GM12878 (cell line): ENCODE measurements at regions not wholly inside any gene's neighbourhood (a gene's known extent, or its start where the extent isn't known, plus 50 kb on each side); places are given as distances from the start of the nearest gene placed in this dataset.

Experiments
- ATAC-seq: fragments of 200-7000 bp; cut with Tn5 transposase; 3 replicates; pipeline ENCODE4 v1.9.1; 2020; ENCODE audit warnings: mild to moderate bottlenecking, moderate library complexity
- BruUV-seq: library from RNA; stranded (reverse); fragments of 400-500 nt; replicated peaks from 2 replicates; lab custom pipeline; 2021; lab: Mats Ljungman, UMichigan
- CTCF ChIA-PET: fragments of 300-600 bp; sonication (Branson Sonifier 250); formaldehyde crosslinking; extraction: SDS; loops from one replicate; lab custom pipeline; 2021; ENCODE audit warnings: inconsistent platforms; lab: Yijun Ruan, JAX
- POLR2A ChIA-PET: fragments of 350-600 bp; formaldehyde crosslinking; extraction: SDS; loops from one replicate; lab custom pipeline; 2021; ENCODE audit warnings: inconsistent platforms; lab: Charles Lee
- RAD21 ChIA-PET: fragments of 300-600 bp; sonication (Branson Sonifier 250); formaldehyde crosslinking; loops from one replicate; lab custom pipeline; 2023; ENCODE audit warnings: antibody characterized with exemption; ENCODE audit not compliant: unreplicated experiment; lab: Charles Lee
- SMC1A ChIA-PET: fragments of 300-600 bp; sonication (Branson Sonifier 250); formaldehyde crosslinking; loops from one replicate; lab custom pipeline; 2023; ENCODE audit not compliant: unreplicated experiment, uncharacterized antibody; lab: Charles Lee
- DNase-seq: peaks from one replicate; pipeline ENCODE4 v3.0.0-alpha.2; 2011; ENCODE audit warnings: low read depth, low spot score
- FAIRE-seq: peaks from 3 replicates; lab custom pipeline; 2011; peaks lifted over from hg19 to GRCh38; lab: Jason Lieb, UNC
- H2AFZ ChIP-seq: 2 replicates; pipeline ENCODE4 v1.6.0; 2011; ENCODE audit warnings: low read depth, low read length, control low read depth; ENCODE audit not compliant: control insufficient read depth
- H3K27ac ChIP-seq: 2 replicates; pipeline ENCODE4 v1.5.1; 2011; ENCODE audit warnings: control low read depth; ENCODE audit not compliant: control insufficient read depth, insufficient read depth
- H3K27me3 ChIP-seq, 2 experiments: replicated peaks in 1 of 2; 2 replicates each; pipeline versions ENCODE4 v1.6.0 to v1.6.1; 2011; ENCODE audit warnings: low read length in 1 of 2; ENCODE audit not compliant: control insufficient read depth in 2 of 2, insufficient read depth in 2 of 2
- H3K36me3 ChIP-seq, 2 experiments: 2 replicates each; pipeline ENCODE4 v1.5.1; 2011; ENCODE audit warnings: low read length in 1 of 2; ENCODE audit not compliant: control insufficient read depth in 2 of 2, insufficient read depth in 2 of 2
- H3K4me1 ChIP-seq: 2 replicates; pipeline ENCODE4 v1.6.1; 2011; ENCODE audit warnings: mild to moderate bottlenecking, low read length, moderate library complexity, mixed read lengths; ENCODE audit not compliant: control insufficient read depth, insufficient read depth
- H3K4me2 ChIP-seq: 2 replicates; pipeline ENCODE4 v1.6.0; 2011; ENCODE audit warnings: control low read depth; ENCODE audit not compliant: control insufficient read depth, insufficient read depth
- H3K4me3 ChIP-seq: fragments of 200-600 bp; sonication (generic); 2 replicates; pipeline ENCODE4 v1.5.1; 2016
- H3K79me2 ChIP-seq: 2 replicates; pipeline ENCODE4 v1.6.0; 2011; ENCODE audit warnings: low read length; ENCODE audit not compliant: control insufficient read depth, insufficient read depth
- H3K9ac ChIP-seq: 2 replicates; pipeline ENCODE4 v1.8.0; 2011; ENCODE audit warnings: low read length, control low read depth, mixed read lengths; ENCODE audit not compliant: control insufficient read depth, insufficient read depth
- H3K9me3 ChIP-seq: replicated peaks from 3 replicates; pipeline ENCODE4 v1.5.1; 2011; ENCODE audit warnings: mild to moderate bottlenecking, low read length; ENCODE audit not compliant: control insufficient read depth, insufficient read depth
- H4K20me1 ChIP-seq: 2 replicates; pipeline ENCODE4 v1.6.0; 2011; ENCODE audit not compliant: control insufficient read depth, insufficient read depth
- JUNB ChIP-seq: IDR thresholded peaks from 2 replicates; pipeline ENCODE4 v1.6.1; 2016; ENCODE audit warnings: antibody characterized with exemption, mild to moderate bottlenecking
- MEF2A ChIP-seq: IDR thresholded peaks from 2 replicates; pipeline ENCODE4 v1.6.1; 2011; ENCODE audit warnings: low read depth, mild to moderate bottlenecking, low read length, moderate library complexity; ENCODE audit not compliant: insufficient read depth
- MTA2 ChIP-seq: fragments of 450-650 bp; IDR thresholded peaks from 2 replicates; pipeline ENCODE4 v1.6.1; 2016; ENCODE audit warnings: low read depth, mild to moderate bottlenecking, moderate library complexity
- NFYB ChIP-seq: IDR thresholded peaks from 2 replicates; pipeline ENCODE4 v1.6.1; 2011; ENCODE audit warnings: low read depth, mild to moderate bottlenecking, low read length, improper control_type of control experiment, moderate library complexity; ENCODE audit not compliant: insufficient read depth
- POLR2AphosphoS5 ChIP-seq: IDR thresholded peaks from 2 replicates; pipeline ENCODE4 v1.6.1; 2011; ENCODE audit warnings: mild to moderate bottlenecking, low read length, inconsistent platforms
- RELA ChIP-seq: fragments of 450-650 bp; IDR thresholded peaks from 2 replicates; pipeline ENCODE4 v1.8.0; 2014; ENCODE audit warnings: borderline replicate concordance; ENCODE audit not compliant: partially characterized antibody
- RFX5 ChIP-seq: IDR thresholded peaks from 2 replicates; pipeline ENCODE4 v1.6.1; 2011; ENCODE audit warnings: low read depth, low read length, improper control_type of control experiment
- SREBF1 ChIP-seq: IDR thresholded peaks from 2 replicates; pipeline ENCODE4 v1.6.1; 2012; ENCODE audit warnings: mild to moderate bottlenecking, low read length
- STAT1 ChIP-seq: fragments of 450-650 bp; conservative IDR thresholded peaks from 2 replicates; pipeline ENCODE4 v1.6.1; 2014; ENCODE audit warnings: antibody characterized with exemption, mild to moderate bottlenecking
- STAT3 ChIP-seq: IDR thresholded peaks from 2 replicates; pipeline ENCODE4 v1.6.1; 2011; ENCODE audit warnings: low read depth, low read length, improper control_type of control experiment
- SUPT20H ChIP-seq: IDR thresholded peaks from 2 replicates; pipeline ENCODE4 v1.6.1; 2011; ENCODE audit warnings: low read depth, mild to moderate bottlenecking, low read length, moderate library complexity, borderline replicate concordance; ENCODE audit not compliant: control insufficient read depth
- TCF3 ChIP-seq: IDR thresholded peaks from 2 replicates; pipeline ENCODE4 v1.6.1; 2012; ENCODE audit warnings: low read depth, mild to moderate bottlenecking, low read length, borderline replicate concordance; ENCODE audit not compliant: insufficient read depth
- WGBS: methylation state at CpG from one replicate; pipeline ENCODE4 v1.1.6; 2016; ENCODE audit warnings: low lambda C conversion rate; ENCODE audit not compliant: insufficient replicate concordance, insufficient coverage; ENCODE audit errors: missing lambda C conversion rate; 5-methylcytosine and 5-hydroxymethylcytosine counted together
- in situ Hi-C: fragments of 300-500 bp; cut with MboI; formaldehyde crosslinking; loops from 9 replicates; pipeline ENCODE4 v1.14.3; 2018; ENCODE audit warnings: mixed read lengths
- intact Hi-C: fragments of 100-400 bp; cut with micrococcal nuclease; formaldehyde crosslinking; loops from one replicate; pipeline ENCODE4 v1.14.2; 2022; ENCODE audit not compliant: unreplicated experiment
- TF ChIP-seq, protein P1 (sequence below): fragments of 450-650 bp; IDR thresholded peaks from 2 replicates; pipeline ENCODE4 v1.6.1; 2017; ENCODE audit warnings: mild to moderate bottlenecking, moderate library complexity
- TF ChIP-seq, protein P2 (sequence below): IDR thresholded peaks from 2 replicates; pipeline ENCODE4 v1.6.1; 2012; ENCODE audit warnings: mild to moderate bottlenecking, low read depth, low read length

DNA sequence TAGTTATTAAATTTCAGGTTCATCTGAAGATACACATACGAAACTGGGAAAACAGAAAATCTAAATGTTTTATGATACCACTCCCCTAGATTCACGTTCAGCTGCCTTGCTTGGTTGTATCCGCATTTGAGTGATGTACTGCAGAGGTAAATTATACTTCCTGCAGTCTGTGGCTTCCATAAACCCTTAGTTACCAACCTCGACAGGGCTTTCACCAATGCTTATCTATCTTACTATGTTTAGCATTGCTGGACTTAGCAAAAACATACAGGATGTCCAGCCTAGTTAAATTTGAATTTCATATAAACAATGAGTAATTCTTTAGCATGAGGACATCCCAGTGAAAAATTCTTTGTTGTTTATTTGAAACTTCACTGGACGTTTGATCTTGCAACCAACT, 108.8 kb downstream of the TMA16 start (continued):
- TF ChIP-seq RELA (no peak), TCF3 (no peak), POLR2AphosphoS5 (no peak), SUPT20H (no peak), NFYB (no peak), STAT1 (no peak)

DNA sequence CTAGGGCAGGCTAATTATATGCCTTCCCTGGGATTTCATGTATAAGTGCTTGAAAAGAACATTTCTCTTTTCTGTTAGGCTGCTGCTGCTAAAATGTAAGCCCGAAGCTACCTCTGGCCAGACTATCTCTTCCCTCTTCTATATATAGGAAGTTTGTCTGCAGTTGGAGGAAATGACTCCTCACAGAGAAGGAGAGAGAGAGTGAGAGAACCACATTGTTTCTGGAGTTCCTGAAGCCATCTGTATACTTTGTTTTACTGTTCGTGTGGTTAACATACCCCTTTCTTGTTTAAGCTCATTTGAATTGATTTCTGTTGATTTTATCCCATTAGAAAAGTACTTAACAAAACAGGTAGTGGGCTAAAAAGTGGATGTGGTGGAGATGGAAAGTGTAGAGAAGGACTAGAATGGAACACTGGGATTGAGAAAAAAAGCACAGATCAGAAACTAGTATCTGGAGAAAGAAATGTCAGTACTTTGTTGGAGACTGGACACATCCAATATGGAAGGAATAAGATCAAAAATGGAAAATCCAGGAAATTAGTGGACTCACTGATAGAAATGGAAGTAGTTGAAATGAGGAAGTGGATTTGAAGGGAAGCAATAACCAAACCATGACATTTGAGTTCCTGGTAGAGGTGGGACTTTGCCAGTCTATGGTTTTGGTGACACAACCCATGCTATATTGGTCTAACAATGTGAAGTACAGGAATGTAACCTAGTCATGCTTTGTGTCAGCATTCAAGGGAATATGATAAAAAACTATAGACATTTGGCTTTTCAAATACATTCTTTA, 112.6 kb downstream of the TMA16 start:
- Histone ChIP-seq H3K9me3 (no peaks in the 10 kb centered on the region; the same call in 2 of the 3 replicates), H4K20me1 (no peaks in the 10 kb centered on the region), H2AFZ (peak overlapping the region; percentile 45), H3K79me2 (no peaks in the 10 kb centered on the region), H3K4me1 (peaks cover 27% of the 10 kb centered on the region), H3K4me2 (peak overlapping the region; percentile 65), H3K36me3 (no peaks in the 10 kb centered on the region), H3K27me3 (no peaks in the 10 kb centered on the region), H3K9ac (no peak overlapping the region), H3K27ac (no peak overlapping the region; the same call in 1 of the 2 replicates), H3K4me3 (no peak overlapping the region)
- CTCF ChIA-PET, result interaction anchor here (1.1 to 1.7 kb wide), 2 partner anchors 8 to 59 kb away, joined by 4 to 8 read pairs; no protein-coding TSS in a partner anchor
- POLR2A ChIA-PET, result no interaction called here
- SMC1A ChIA-PET, result interaction anchor here (0.7 to 3.0 kb wide), 6 partner anchors 9 to 139 kb away, joined by 3 to 18 read pairs (median 3); no protein-coding TSS in a partner anchor
- in situ Hi-C loops (no loop called here), intact Hi-C loops (no loop called here)
- RAD21 ChIA-PET, result interaction anchor here (1.4 to 1.5 kb wide), 2 partner anchors 16 to 56 kb away, joined by 4 to 10 read pairs; no protein-coding TSS in a partner anchor
- ATAC-seq (no peak), DNase-seq (no peak), FAIRE-seq (no peak)
- WGBS, result 6% methylated on average over 2 of the region's 2 CpGs
- BruUV-seq, result no TSS peak
- TF ChIP-seq RFX5 (no peak), SREBF1 (no peak), STAT3 (no peak), MEF2A (0 out of 2 replicates have a peak, but pooled peaks have one; percentile 38), JUNB (no peak), MTA2 (no peak)
- TF ChIP-seq, protein P1, sequence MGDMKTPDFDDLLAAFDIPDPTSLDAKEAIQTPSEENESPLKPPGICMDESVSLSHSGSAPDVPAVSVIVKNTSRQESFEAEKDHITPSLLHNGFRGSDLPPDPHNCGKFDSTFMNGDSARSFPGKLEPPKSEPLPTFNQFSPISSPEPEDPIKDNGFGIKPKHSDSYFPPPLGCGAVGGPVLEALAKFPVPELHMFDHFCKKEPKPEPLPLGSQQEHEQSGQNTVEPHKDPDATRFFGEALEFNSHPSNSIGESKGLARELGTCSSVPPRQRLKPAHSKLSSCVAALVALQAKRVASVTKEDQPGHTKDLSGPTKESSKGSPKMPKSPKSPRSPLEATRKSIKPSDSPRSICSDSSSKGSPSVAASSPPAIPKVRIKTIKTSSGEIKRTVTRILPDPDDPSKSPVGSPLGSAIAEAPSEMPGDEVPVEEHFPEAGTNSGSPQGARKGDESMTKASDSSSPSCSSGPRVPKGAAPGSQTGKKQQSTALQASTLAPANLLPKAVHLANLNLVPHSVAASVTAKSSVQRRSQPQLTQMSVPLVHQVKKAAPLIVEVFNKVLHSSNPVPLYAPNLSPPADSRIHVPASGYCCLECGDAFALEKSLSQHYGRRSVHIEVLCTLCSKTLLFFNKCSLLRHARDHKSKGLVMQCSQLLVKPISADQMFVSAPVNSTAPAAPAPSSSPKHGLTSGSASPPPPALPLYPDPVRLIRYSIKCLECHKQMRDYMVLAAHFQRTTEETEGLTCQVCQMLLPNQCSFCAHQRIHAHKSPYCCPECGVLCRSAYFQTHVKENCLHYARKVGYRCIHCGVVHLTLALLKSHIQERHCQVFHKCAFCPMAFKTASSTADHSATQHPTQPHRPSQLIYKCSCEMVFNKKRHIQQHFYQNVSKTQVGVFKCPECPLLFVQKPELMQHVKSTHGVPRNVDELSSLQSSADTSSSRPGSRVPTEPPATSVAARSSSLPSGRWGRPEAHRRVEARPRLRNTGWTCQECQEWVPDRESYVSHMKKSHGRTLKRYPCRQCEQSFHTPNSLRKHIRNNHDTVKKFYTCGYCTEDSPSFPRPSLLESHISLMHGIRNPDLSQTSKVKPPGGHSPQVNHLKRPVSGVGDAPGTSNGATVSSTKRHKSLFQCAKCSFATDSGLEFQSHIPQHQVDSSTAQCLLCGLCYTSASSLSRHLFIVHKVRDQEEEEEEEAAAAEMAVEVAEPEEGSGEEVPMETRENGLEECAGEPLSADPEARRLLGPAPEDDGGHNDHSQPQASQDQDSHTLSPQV, result no peak
- TF ChIP-seq, protein P2, sequence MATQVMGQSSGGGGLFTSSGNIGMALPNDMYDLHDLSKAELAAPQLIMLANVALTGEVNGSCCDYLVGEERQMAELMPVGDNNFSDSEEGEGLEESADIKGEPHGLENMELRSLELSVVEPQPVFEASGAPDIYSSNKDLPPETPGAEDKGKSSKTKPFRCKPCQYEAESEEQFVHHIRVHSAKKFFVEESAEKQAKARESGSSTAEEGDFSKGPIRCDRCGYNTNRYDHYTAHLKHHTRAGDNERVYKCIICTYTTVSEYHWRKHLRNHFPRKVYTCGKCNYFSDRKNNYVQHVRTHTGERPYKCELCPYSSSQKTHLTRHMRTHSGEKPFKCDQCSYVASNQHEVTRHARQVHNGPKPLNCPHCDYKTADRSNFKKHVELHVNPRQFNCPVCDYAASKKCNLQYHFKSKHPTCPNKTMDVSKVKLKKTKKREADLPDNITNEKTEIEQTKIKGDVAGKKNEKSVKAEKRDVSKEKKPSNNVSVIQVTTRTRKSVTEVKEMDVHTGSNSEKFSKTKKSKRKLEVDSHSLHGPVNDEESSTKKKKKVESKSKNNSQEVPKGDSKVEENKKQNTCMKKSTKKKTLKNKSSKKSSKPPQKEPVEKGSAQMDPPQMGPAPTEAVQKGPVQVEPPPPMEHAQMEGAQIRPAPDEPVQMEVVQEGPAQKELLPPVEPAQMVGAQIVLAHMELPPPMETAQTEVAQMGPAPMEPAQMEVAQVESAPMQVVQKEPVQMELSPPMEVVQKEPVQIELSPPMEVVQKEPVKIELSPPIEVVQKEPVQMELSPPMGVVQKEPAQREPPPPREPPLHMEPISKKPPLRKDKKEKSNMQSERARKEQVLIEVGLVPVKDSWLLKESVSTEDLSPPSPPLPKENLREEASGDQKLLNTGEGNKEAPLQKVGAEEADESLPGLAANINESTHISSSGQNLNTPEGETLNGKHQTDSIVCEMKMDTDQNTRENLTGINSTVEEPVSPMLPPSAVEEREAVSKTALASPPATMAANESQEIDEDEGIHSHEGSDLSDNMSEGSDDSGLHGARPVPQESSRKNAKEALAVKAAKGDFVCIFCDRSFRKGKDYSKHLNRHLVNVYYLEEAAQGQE, result no peak
